H1 (cell line): ENCODE measurements at regions not wholly inside any gene's neighbourhood (a gene's known extent, or its start where the extent isn't known, plus 50 kb on each side); places are given as distances from the start of the nearest gene placed in this dataset.

Experiments used
- CTCF ChIA-PET: fragments of 300-600 bp; sonication (Branson Sonifier 250); formaldehyde crosslinking; loops from one replicate; lab custom pipeline; 2021; ENCODE audit not compliant: partially characterized antibody; lab: Charles Lee
- POLR2A ChIA-PET: fragments of 300-600 bp; sonication (Branson Sonifier 250); formaldehyde crosslinking; loops from one replicate; lab custom pipeline; 2021; ENCODE audit warnings: inconsistent platforms; ENCODE audit not compliant: partially characterized antibody; lab: Charles Lee
- DNase-seq, 2 experiments: peaks; one replicate each; pipeline versions ENCODE4 v3.0.0 to v3.0.0-alpha.2; 2010 to 2022; ENCODE audit warnings: low spot score in 2 of 2, low read depth in 1 of 2, mixed read lengths in 1 of 2
- FAIRE-seq: peaks from 2 replicates; lab custom pipeline; 2011; peaks lifted over from hg19 to GRCh38; lab: Jason Lieb, UNC
- H2AFZ ChIP-seq: 2 replicates; pipeline ENCODE4 v1.8.1; 2012; ENCODE audit warnings: low read length, inconsistent platforms
- H2AK5ac ChIP-seq: 2 replicates; pipeline ENCODE4 v1.6.1; 2013; ENCODE audit warnings: low read depth, low read length
- H2BK120ac ChIP-seq: replicated peaks from 2 replicates; pipeline ENCODE3; 2013; ENCODE audit warnings: low read depth, low read length, inconsistent platforms
- H2BK12ac ChIP-seq: 2 replicates; pipeline ENCODE4 v1.6.1; 2013; ENCODE audit warnings: low read depth, low read length
- H2BK15ac ChIP-seq: 2 replicates; pipeline ENCODE4 v1.6.1; 2013; ENCODE audit warnings: low read length
- H2BK20ac ChIP-seq: 2 replicates; pipeline ENCODE4 v1.6.1; 2013; ENCODE audit warnings: low read length
- H2BK5ac ChIP-seq: 2 replicates; pipeline ENCODE4 v1.6.1; 2013; ENCODE audit warnings: low read depth, low read length
- H3K14ac ChIP-seq: 2 replicates; pipeline ENCODE4 v1.6.1; 2013; ENCODE audit warnings: inconsistent platforms; ENCODE audit not compliant: insufficient read length
- H3K18ac ChIP-seq: 2 replicates; pipeline ENCODE4 v1.6.1; 2013; ENCODE audit warnings: low read length; ENCODE audit errors: extremely low read depth
- H3K23ac ChIP-seq: 2 replicates; pipeline ENCODE4 v1.6.1; 2013; ENCODE audit warnings: inconsistent platforms; ENCODE audit not compliant: insufficient read length
- H3K23me2 ChIP-seq: 2 replicates; pipeline ENCODE4 v1.6.1; 2013; ENCODE audit warnings: low read depth, low read length
- H3K27ac ChIP-seq: 2 replicates; pipeline ENCODE4 v1.6.1; 2011; ENCODE audit warnings: low read depth, low read length, inconsistent platforms
- H3K27me3 ChIP-seq, 4 experiments: replicated peaks in 1 of 4; 1 replicate in 1 of 4; 2 replicates in 3 of 4; pipeline versions ENCODE4 v1.6.1 to v1.8.1; 2011 to 2013; ENCODE audit warnings: low read length in 3 of 4, mild to moderate bottlenecking in 3 of 4, inconsistent platforms in 2 of 4, mixed read lengths in 2 of 4, moderate library complexity in 1 of 4; ENCODE audit not compliant: control insufficient read depth in 3 of 4, insufficient read depth in 3 of 4; ENCODE audit errors: extremely low read depth in 1 of 4
- H3K36me3 ChIP-seq, 4 experiments: 2 replicates each; pipeline versions ENCODE4 v1.6.1 to v1.8.1; 2011 to 2013; ENCODE audit warnings: mild to moderate bottlenecking in 4 of 4, low read length in 3 of 4, moderate library complexity in 2 of 4, control low read depth in 1 of 4, inconsistent platforms in 1 of 4; ENCODE audit not compliant: insufficient read depth in 4 of 4, control insufficient read depth in 2 of 4
- H3K4ac ChIP-seq: replicated peaks from 2 replicates; pipeline ENCODE3; 2013; ENCODE audit warnings: low read length, low read depth, mixed read lengths, inconsistent platforms; ENCODE audit not compliant: insufficient read length
- H3K4me1 ChIP-seq, 4 experiments: replicated peaks in 1 of 4; 1 replicate in 1 of 4; 2 replicates in 3 of 4; pipeline versions ENCODE4 v1.6.1 to v1.8.1; 2011 to 2013; ENCODE audit warnings: low read length in 3 of 4, inconsistent platforms in 2 of 4, mixed read lengths in 1 of 4; ENCODE audit not compliant: insufficient read depth in 4 of 4, control insufficient read depth in 3 of 4
- H3K4me2 ChIP-seq, 2 experiments: 2 replicates each; pipeline versions ENCODE4 v1.6.1 to v1.8.1; 2011 to 2013; ENCODE audit warnings: low read depth in 2 of 2, low read length in 2 of 2, control low read depth in 1 of 2, inconsistent platforms in 1 of 2, mild to moderate bottlenecking in 1 of 2; ENCODE audit not compliant: insufficient read depth in 1 of 2
- H3K4me3 ChIP-seq, 4 experiments: fragments of 200-600, 300-600 bp in 1 of 4; sonication (generic), shearing (Covaris generic), sonication (Bioruptor Twin) in 1 of 4; 2 replicates each; pipeline versions ENCODE4 v1.5.1 to v1.8.1; 2011 to 2016; ENCODE audit warnings: low read length in 4 of 4, low read depth in 3 of 4, control low read depth in 2 of 4, inconsistent platforms in 2 of 4, mild to moderate bottlenecking in 2 of 4, mixed read lengths in 1 of 4, moderate library complexity in 1 of 4; ENCODE audit not compliant: insufficient read depth in 2 of 4; ENCODE audit errors: extremely low read depth in 1 of 4
- H3K56ac ChIP-seq: replicated peaks from 2 replicates; pipeline ENCODE3; 2013; ENCODE audit warnings: low read depth, mild to moderate bottlenecking, mixed read lengths, low read length, inconsistent platforms; ENCODE audit not compliant: insufficient read length
- H3K79me1 ChIP-seq: 2 replicates; pipeline ENCODE4 v1.6.1; 2013; ENCODE audit warnings: low read depth, low read length, control low read depth
- H3K79me2 ChIP-seq, 2 experiments: 2 replicates each; pipeline versions ENCODE4 v1.6.1 to v1.8.1; 2012 to 2013; ENCODE audit warnings: low read length in 2 of 2, mild to moderate bottlenecking in 2 of 2, inconsistent platforms in 1 of 2; ENCODE audit not compliant: insufficient read depth in 2 of 2, control insufficient read depth in 1 of 2
- H3K9ac ChIP-seq, 4 experiments: replicated peaks in 1 of 4; 1 replicate in 1 of 4; 2 replicates in 3 of 4; pipeline versions ENCODE4 v1.6.1 to v1.8.1; 2011 to 2013; ENCODE audit warnings: low read depth in 3 of 4, low read length in 3 of 4, control low read depth in 2 of 4, mild to moderate bottlenecking in 2 of 4, moderate library complexity in 2 of 4, inconsistent platforms in 1 of 4; ENCODE audit errors: extremely low read depth in 1 of 4
- H3K9me3 ChIP-seq, 2 experiments: 2 replicates each; pipeline versions ENCODE4 v1.6.1 to v1.8.1; 2012 to 2013; ENCODE audit warnings: mild to moderate bottlenecking in 2 of 2, moderate library complexity in 2 of 2, control low read depth in 1 of 2, inconsistent platforms in 1 of 2, low read depth in 1 of 2, low read length in 1 of 2, mixed read lengths in 1 of 2; ENCODE audit not compliant: insufficient read depth in 2 of 2
- H4K20me1 ChIP-seq, 2 experiments: replicated peaks in 1 of 2; 2 replicates each; pipeline versions ENCODE3 to v1.8.1; 2011 to 2013; ENCODE audit warnings: inconsistent platforms in 2 of 2, low read length in 2 of 2, mild to moderate bottlenecking in 1 of 2; ENCODE audit not compliant: insufficient read depth in 2 of 2, control insufficient read depth in 1 of 2
- H4K5ac ChIP-seq: 2 replicates; pipeline ENCODE4 v1.6.1; 2013; ENCODE audit warnings: low read length, low read depth, mixed read lengths, inconsistent platforms; ENCODE audit not compliant: insufficient read length
- H4K8ac ChIP-seq: 2 replicates; pipeline ENCODE4 v1.8.0; 2013; ENCODE audit warnings: mild to moderate bottlenecking, moderate library complexity, low read length, inconsistent platforms; ENCODE audit not compliant: insufficient read depth; ENCODE audit errors: extremely low read depth
- H4K91ac ChIP-seq: replicated peaks from 2 replicates; pipeline ENCODE3; 2013; ENCODE audit warnings: low read length, mixed read lengths, inconsistent platforms; ENCODE audit not compliant: insufficient read length
- EZH2 ChIP-seq: fragments of 200-600 bp; sonication (generic); IDR thresholded peaks from 2 replicates; pipeline ENCODE4 v1.7.1; 2012; ENCODE audit warnings: low read depth, mild to moderate bottlenecking, moderate library complexity, low read length, inconsistent platforms; ENCODE audit not compliant: severe bottlenecking
- GABPA ChIP-seq: IDR thresholded peaks from 2 replicates; pipeline ENCODE4 v1.6.1; 2011; ENCODE audit warnings: mild to moderate bottlenecking, low read length, moderate library complexity, borderline replicate concordance; ENCODE audit not compliant: insufficient read depth
- RAD21 ChIP-seq, 2 experiments: IDR thresholded peaks in 1 of 2; conservative IDR thresholded peaks in 1 of 2; 2 replicates each; pipeline ENCODE4 v1.6.1; 2011; ENCODE audit warnings: low read depth in 2 of 2, low read length in 2 of 2, improper control_type of control experiment in 1 of 2, inconsistent platforms in 1 of 2, mild to moderate bottlenecking in 1 of 2, moderate library complexity in 1 of 2
- WGBS, 2 experiments: shearing (Covaris generic) in 1 of 2; methylation state at CpG; one replicate each; pipeline versions ENCODE4 v1.1.6 to v1.1.7; 2013 to 2015; ENCODE audit warnings: low lambda C conversion rate in 2 of 2, mixed read lengths in 2 of 2, inconsistent platforms in 1 of 2, low coverage in 1 of 2, missing lambda C conversion rate in 1 of 2; ENCODE audit not compliant: insufficient replicate concordance in 2 of 2, insufficient coverage in 1 of 2, insufficient read length in 1 of 2; ENCODE audit errors: extremely low coverage in 1 of 2, missing lambda C conversion rate in 1 of 2; 5-methylcytosine and 5-hydroxymethylcytosine counted together
- TF ChIP-seq, protein P1 (sequence below), 3 experiments: IDR thresholded peaks; 1 replicate in 2 of 3; 2 replicates in 1 of 3; pipeline versions ENCODE4 v1.5.1 to v1.6.1; 2011; ENCODE audit warnings: low read length in 3 of 3, mild to moderate bottlenecking in 3 of 3, inconsistent platforms in 2 of 3, low read depth in 1 of 3, moderate library complexity in 1 of 3; ENCODE audit not compliant: insufficient read depth in 1 of 3; ENCODE audit errors: control extremely low read depth in 1 of 3

DNA sequence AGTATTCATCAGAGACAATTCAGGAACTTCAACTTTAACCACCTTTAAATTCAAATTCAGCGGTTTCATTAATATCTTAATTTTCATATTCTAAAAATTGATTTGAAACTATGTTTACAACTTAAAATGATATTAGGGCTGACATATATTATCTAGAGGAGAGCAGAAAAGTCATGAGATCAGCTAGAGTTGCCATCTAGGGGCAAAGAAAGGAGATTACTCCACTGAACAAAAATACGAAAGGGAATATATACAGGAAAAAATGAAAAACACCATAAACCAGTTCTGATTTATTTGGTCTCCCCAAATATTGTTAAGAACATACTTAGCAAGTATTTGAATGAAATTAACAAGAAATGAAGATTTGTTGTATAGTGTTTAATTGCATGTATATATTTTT lies 946.3 kb downstream of the DTWD2 start:
- Histone ChIP-seq H2AK5ac (no peak overlapping the region), H2AFZ (no peak overlapping the region), H2BK15ac (no peak overlapping the region), H3K4me3 (no peak overlapping the region), H2BK5ac (no peak overlapping the region), H3K9ac (no peak overlapping the region), H3K23ac (no peak overlapping the region), H3K9me3 (no peaks in the 10 kb centered on the region), H3K79me1 (no peaks in the 10 kb centered on the region), H3K4me2 (no peak overlapping the region), H3K79me2 (no peaks in the 10 kb centered on the region), H4K20me1 (no peaks in the 10 kb centered on the region), H3K27ac (no peak overlapping the region), H3K56ac (no peak overlapping the region), H2BK20ac (no peak overlapping the region), H3K4me1 (peaks cover 0 to 11% (median 5%) of the 10 kb centered on the region in 4 experiments; a peak in 3 of 7 replicates), H3K23me2 (no peaks in the 10 kb centered on the region), H2BK12ac (no peak overlapping the region), H3K4ac (no peak overlapping the region), H3K27me3 (no peaks in the 10 kb centered on the region), H4K91ac (no peak overlapping the region), H3K18ac (no peak overlapping the region), H4K5ac (no peak overlapping the region), H4K8ac (no peak overlapping the region), H3K36me3 (no peaks in the 10 kb centered on the region), H2BK120ac (no peak overlapping the region), H3K14ac (no peak overlapping the region)
- POLR2A ChIA-PET, result no interaction called here
- CTCF ChIA-PET, result no interaction called here
- FAIRE-seq (no peak), DNase-seq (no peak)
- 87% methylated on average over 2 of the region's 2 CpGs; no CpG with 5 or more reads in 1 of the 2 experiments for WGBS, 2 experiments
- TF ChIP-seq, protein P1, sequence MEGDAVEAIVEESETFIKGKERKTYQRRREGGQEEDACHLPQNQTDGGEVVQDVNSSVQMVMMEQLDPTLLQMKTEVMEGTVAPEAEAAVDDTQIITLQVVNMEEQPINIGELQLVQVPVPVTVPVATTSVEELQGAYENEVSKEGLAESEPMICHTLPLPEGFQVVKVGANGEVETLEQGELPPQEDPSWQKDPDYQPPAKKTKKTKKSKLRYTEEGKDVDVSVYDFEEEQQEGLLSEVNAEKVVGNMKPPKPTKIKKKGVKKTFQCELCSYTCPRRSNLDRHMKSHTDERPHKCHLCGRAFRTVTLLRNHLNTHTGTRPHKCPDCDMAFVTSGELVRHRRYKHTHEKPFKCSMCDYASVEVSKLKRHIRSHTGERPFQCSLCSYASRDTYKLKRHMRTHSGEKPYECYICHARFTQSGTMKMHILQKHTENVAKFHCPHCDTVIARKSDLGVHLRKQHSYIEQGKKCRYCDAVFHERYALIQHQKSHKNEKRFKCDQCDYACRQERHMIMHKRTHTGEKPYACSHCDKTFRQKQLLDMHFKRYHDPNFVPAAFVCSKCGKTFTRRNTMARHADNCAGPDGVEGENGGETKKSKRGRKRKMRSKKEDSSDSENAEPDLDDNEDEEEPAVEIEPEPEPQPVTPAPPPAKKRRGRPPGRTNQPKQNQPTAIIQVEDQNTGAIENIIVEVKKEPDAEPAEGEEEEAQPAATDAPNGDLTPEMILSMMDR (IDR thresholded peaks at IDR 0.05; ENCODE audit: control extremely low read depth in 1 of 3, insufficient read depth in 1 of 3, low read depth in 1 of 3, low read length in 3 of 3), result peak in 1 of 3 experiments; percentile 7; a peak in 1 of 4 replicates
- TF ChIP-seq RAD21 (IDR thresholded peaks at IDR 0.05 in 1 of 2, conservative IDR thresholded peaks at IDR 0.05 in 1 of 2; ENCODE audit: low read depth in 2 of 2, low read length in 2 of 2) (peak in 1 of 2 experiments; percentile 29; a peak in 3 of 4 replicates), GABPA (no peak), EZH2 (no peak)
